PC-3 (cell line): ENCODE measurements at regions not wholly inside any gene's neighbourhood (a gene's known extent, or its start where the extent isn't known, plus 50 kb on each side); places are given as distances from the start of the nearest gene placed in this dataset.

Experiments
- ATAC-seq: fragments of 200-7000 bp; cut with Tn5 transposase; 2 replicates; pipeline ENCODE4 v1.9.1; 2020; ENCODE audit warnings: mild to moderate bottlenecking, moderate library complexity
- BruUV-seq: library from RNA; stranded (reverse); fragments of 400-500 nt; replicated peaks from 2 replicates; lab custom pipeline; 2021; lab: Mats Ljungman, UMichigan
- CTCF ChIA-PET: fragments of 300-600 bp; sonication (Branson Sonifier 250); formaldehyde crosslinking; loops from one replicate; lab custom pipeline; 2022; ENCODE audit warnings: antibody characterized with exemption; lab: Charles Lee
- POLR2A ChIA-PET: fragments of 300-600 bp; sonication (Branson Sonifier 250); formaldehyde crosslinking; loops from one replicate; lab custom pipeline; 2022; ENCODE audit warnings: antibody characterized with exemption; ENCODE audit not compliant: unreplicated experiment; lab: Charles Lee
- DNase-seq: peaks from one replicate; pipeline ENCODE4 v3.0.0-alpha.2; 2015
- H2AFZ ChIP-seq: fragments of 300-600 bp; sonication (generic); 2 replicates; pipeline ENCODE4 v1.6.0; 2016; ENCODE audit warnings: antibody characterized with exemption, low read length
- H3F3A ChIP-seq: fragments of 300-600 bp; sonication (generic); one replicate; pipeline ENCODE4 v1.6.0; 2017; ENCODE audit warnings: antibody characterized with exemption, low read length, control low read depth, mild to moderate bottlenecking; ENCODE audit not compliant: unreplicated experiment
- H3K27ac ChIP-seq: fragments of 300-600 bp; sonication (generic); 2 replicates; pipeline ENCODE4 v1.5.1; 2016; ENCODE audit warnings: mild to moderate bottlenecking, low read length
- H3K27me3 ChIP-seq: fragments of 300-600 bp; sonication (generic); 2 replicates; pipeline ENCODE4 v1.6.1; 2016; ENCODE audit warnings: low read length, mixed read lengths
- H3K36me3 ChIP-seq: fragments of 300-600 bp; sonication (generic); 2 replicates; pipeline ENCODE4 v1.6.1; 2016; ENCODE audit warnings: low read depth, mixed run types, low read length, mixed read lengths
- H3K4me1 ChIP-seq: fragments of 300-600 bp; sonication (generic); 2 replicates; pipeline ENCODE4 v1.5.1; 2016; ENCODE audit warnings: low read length; ENCODE audit not compliant: insufficient read depth
- H3K4me2 ChIP-seq: fragments of 300-600 bp; sonication (generic); 2 replicates; pipeline ENCODE4 v1.6.0; 2016; ENCODE audit warnings: low read length
- H3K4me3 ChIP-seq: fragments of 300-600 bp; sonication (generic); 2 replicates; pipeline ENCODE4 v1.5.1; 2016; ENCODE audit warnings: mild to moderate bottlenecking, low read length, mixed read lengths
- H3K79me2 ChIP-seq: fragments of 300-600 bp; sonication (generic); 2 replicates; pipeline ENCODE4 v1.6.1; 2017; ENCODE audit warnings: low read length, mixed read lengths
- H3K9ac ChIP-seq: fragments of 300-600 bp; sonication (generic); 2 replicates; pipeline ENCODE4 v1.6.0; 2016; ENCODE audit warnings: mild to moderate bottlenecking, low read length
- H3K9me2 ChIP-seq: fragments of 300-600 bp; sonication (generic); replicated peaks from 2 replicates; pipeline ENCODE4 v1.6.1; 2016; ENCODE audit warnings: mixed run types, low read length, mixed read lengths
- H3K9me3 ChIP-seq: fragments of 300-600 bp; sonication (generic); 2 replicates; pipeline ENCODE4 v1.6.1; 2016; ENCODE audit warnings: low read length, mixed read lengths
- H4K20me1 ChIP-seq: fragments of 300-600 bp; sonication (generic); 2 replicates; pipeline ENCODE4 v1.6.1; 2016; ENCODE audit warnings: low read length, mixed read lengths
- CTCF ChIP-seq: fragments of 300-600 bp; sonication (generic); conservative IDR thresholded peaks from 2 replicates; pipeline ENCODE4 v1.5.1; 2017; ENCODE audit warnings: antibody characterized with exemption, low read depth, mild to moderate bottlenecking, low read length
- EZH2 ChIP-seq: fragments of 300-600 bp; sonication (generic); IDR thresholded peaks from one replicate; pipeline ENCODE4 v1.6.1; 2017; ENCODE audit warnings: antibody characterized with exemption, mild to moderate bottlenecking, low read length; ENCODE audit not compliant: unreplicated experiment
- EZH2phosphoT487 ChIP-seq: fragments of 300-600 bp; sonication (generic); IDR thresholded peaks from 2 replicates; pipeline ENCODE4 v1.6.1; 2018; ENCODE audit warnings: mild to moderate bottlenecking, antibody characterized with exemption, low read length, borderline replicate concordance
- intact Hi-C: fragments of 100-400 bp; cut with micrococcal nuclease; formaldehyde crosslinking; loops from 2 replicates; pipeline ENCODE4 v1.9.0; 2023

DNA sequence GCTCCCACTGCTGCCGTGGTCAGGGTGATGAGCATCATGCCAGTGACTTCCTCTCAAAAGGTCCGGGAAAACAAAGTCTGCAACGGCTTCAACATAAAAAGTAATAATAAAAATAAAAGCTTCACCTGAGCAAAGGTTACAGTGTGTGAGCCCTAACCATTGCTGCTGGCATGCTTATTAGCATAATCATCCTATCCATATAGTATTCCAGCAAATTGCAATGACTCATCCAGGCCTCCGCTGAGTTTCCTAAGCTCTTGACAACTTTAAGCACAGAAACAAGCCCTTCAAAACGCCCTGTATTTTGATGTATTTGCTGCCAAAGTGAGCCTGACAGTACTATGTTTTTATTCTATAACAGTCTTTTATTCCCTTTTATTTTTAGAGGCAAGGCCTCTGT lies 100.5 kb downstream of the AASDH start:
- Histone ChIP-seq H2AFZ (no peak overlapping the region), H3K4me2 (no peak overlapping the region)
- intact Hi-C loops = no loop called here

DNA sequence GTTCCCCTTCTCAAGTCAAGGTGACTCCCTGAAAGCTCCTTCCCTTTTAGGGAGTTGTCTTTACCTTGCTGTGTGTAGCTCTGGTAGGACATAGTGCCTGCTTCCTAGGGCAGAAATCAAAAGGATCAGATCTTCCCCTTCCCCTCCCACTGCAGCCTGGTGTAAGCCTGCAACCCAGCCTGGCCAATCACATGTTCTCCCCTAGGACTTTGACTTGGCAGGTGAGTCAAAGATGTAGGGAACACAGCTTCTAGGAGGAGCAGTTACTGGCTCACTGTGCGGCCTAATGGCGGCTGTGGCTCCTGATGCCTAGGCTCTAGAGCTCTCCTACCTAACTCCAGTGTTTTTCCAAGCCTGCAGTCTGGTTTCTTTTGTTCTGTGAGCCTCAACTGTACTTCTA lies 103.9 kb downstream of the AASDH start:
- Histone ChIP-seq H3K9ac (no peak overlapping the region), H3K4me2 (no peak overlapping the region), H3K9me3 (no peaks in the 10 kb centered on the region), H3K27ac (no peak overlapping the region), H4K20me1 (no peaks in the 10 kb centered on the region), H3K36me3 (no peaks in the 10 kb centered on the region), H3K9me2 (no peaks in the 10 kb centered on the region), H3K79me2 (no peaks in the 10 kb centered on the region), H3F3A (no peaks in the 10 kb centered on the region), H2AFZ (no peak overlapping the region), H3K4me3 (no peak overlapping the region), H3K4me1 (peaks cover 3% of the 10 kb centered on the region), H3K27me3 (no peaks in the 10 kb centered on the region)
- no TSS peak for BruUV-seq
- intact Hi-C loops = no loop called here
- ChIA-PET CTCF (no interaction called here), POLR2A (no interaction called here)
- DNase-seq (no peak), ATAC-seq (no peak)
- TF ChIP-seq EZH2phosphoT487 (no peak), EZH2 (no peak), CTCF (no peak)

More for the DNA sequence above, 100.5 kb downstream of the AASDH start:
- CTCF ChIA-PET = no interaction called here
- Histone ChIP-seq H3F3A (no peaks in the 10 kb centered on the region), H3K9me3 (no peaks in the 10 kb centered on the region), H4K20me1 (no peaks in the 10 kb centered on the region), H3K27me3 (no peaks in the 10 kb centered on the region), H3K4me3 (no peak overlapping the region), H3K36me3 (no peaks in the 10 kb centered on the region), H3K27ac (no peak overlapping the region), H3K79me2 (no peaks in the 10 kb centered on the region), H3K9ac (no peak overlapping the region), H3K4me1 (peaks cover 10% of the 10 kb centered on the region), H3K9me2 (no peaks in the 10 kb centered on the region)
- POLR2A ChIA-PET = no interaction called here
- no peak for TF ChIP-seq EZH2
- no peak for TF ChIP-seq CTCF
- TF ChIP-seq EZH2phosphoT487 = no peak
- ATAC-seq = no peak
- no peak for DNase-seq
- BruUV-seq = no TSS peak

DNA sequence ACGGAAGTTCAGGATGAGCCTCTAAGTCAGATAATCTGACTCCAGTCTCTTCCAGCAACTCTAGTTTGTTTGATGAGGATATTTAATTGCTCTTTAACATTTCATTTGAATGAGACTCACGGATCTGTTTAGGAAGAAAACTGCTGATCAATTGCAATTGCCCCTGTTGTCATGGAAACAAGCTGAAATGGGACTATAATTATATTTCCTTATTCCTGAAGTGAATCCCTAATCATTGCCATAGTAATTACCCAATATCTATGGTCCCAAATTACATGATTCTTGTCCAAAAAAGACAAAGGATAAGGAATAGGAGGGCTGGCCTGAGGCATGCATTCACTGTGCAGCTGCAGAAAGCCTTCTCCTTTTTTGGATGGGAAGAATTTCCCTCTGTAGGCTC lies 105.3 kb downstream of the AASDH start:
- no peaks in the 10 kb centered on the region for H3K9me2 ChIP-seq
- ChIA-PET POLR2A (no interaction called here), CTCF (no interaction called here)
- H3K9me3 ChIP-seq = no peaks in the 10 kb centered on the region
- no peak overlapping the region for H2AFZ ChIP-seq
- H3K9ac ChIP-seq = no peak overlapping the region
- TF ChIP-seq CTCF (no peak), EZH2phosphoT487 (no peak), EZH2 (no peak)
- H3K27me3 ChIP-seq = 0 out of 2 replicates have a peak, but pooled peaks cover 1% of the 10 kb centered on the region
- H3F3A ChIP-seq = no peaks in the 10 kb centered on the region
- intact Hi-C loops = no loop called here
- H3K4me3 ChIP-seq = no peak overlapping the region
- H3K27ac ChIP-seq = no peak overlapping the region
- ATAC-seq (no peak), DNase-seq (no peak)
- H3K36me3 ChIP-seq = no peaks in the 10 kb centered on the region
- H3K4me2 ChIP-seq = no peak overlapping the region
- BruUV-seq = no TSS peak
- no peaks in the 10 kb centered on the region for H3K79me2 ChIP-seq
- H3K4me1 ChIP-seq = no peaks in the 10 kb centered on the region
- no peaks in the 10 kb centered on the region for H4K20me1 ChIP-seq
